CD4-positive, CD25-positive, alpha-beta regulatory T cell (primary cell): ENCODE measurements at regions not wholly inside any gene's neighbourhood (a gene's known extent, or its start where the extent isn't known, plus 50 kb on each side); places are given as distances from the start of the nearest gene placed in this dataset.

Source experiments
- ATAC-seq, 2 donors: fragments of 150-1000 bp; cut with Tn5 transposase; one replicate each; pipeline ENCODE4 v1.10.0; 2021; ENCODE audit warnings: low read depth in 2 of 2, moderate number of reproducible peaks in 2 of 2, moderate library complexity in 1 of 2
- DNase-seq, 3 donors: peaks; one replicate each; pipeline versions ENCODE4 v3.0.0 to v3.0.0-alpha.2; 2012 to 2022; ENCODE audit warnings: mixed read lengths in 1 of 3
- H3K27ac ChIP-seq: one replicate; pipeline ENCODE4 v1.7.0; 2013; ENCODE audit warnings: mild to moderate bottlenecking, low read length; ENCODE audit not compliant: insufficient read depth, poor library complexity, severe bottlenecking
- H3K27me3 ChIP-seq: one replicate; pipeline ENCODE4 v1.7.0; 2013; ENCODE audit warnings: low read length; ENCODE audit not compliant: control insufficient read depth, insufficient read depth
- H3K36me3 ChIP-seq: one replicate; pipeline ENCODE4 v1.7.0; 2013; ENCODE audit warnings: mild to moderate bottlenecking, low read length, moderate library complexity; ENCODE audit not compliant: control insufficient read depth, insufficient read depth
- H3K4me1 ChIP-seq: 2 replicates; pipeline ENCODE4 v1.7.0; 2013; ENCODE audit warnings: mild to moderate bottlenecking, low read length; ENCODE audit not compliant: insufficient read depth, control insufficient read depth, poor library complexity, severe bottlenecking
- H3K4me3 ChIP-seq: one replicate; pipeline ENCODE4 v1.7.0; 2013; ENCODE audit warnings: low read depth, mild to moderate bottlenecking, low read length, moderate library complexity
- H3K9me3 ChIP-seq, 2 experiments: 1 replicate in 1 of 2; 2 replicates in 1 of 2; pipeline ENCODE4 v1.7.0; 2013; ENCODE audit warnings: low read length in 2 of 2, mild to moderate bottlenecking in 1 of 2, moderate library complexity in 1 of 2; ENCODE audit not compliant: control insufficient read depth in 2 of 2
- H3K27ac Mint-ChIP-seq, 3 donors: one replicate each; pipeline ENCODE4 v1.8.0; 2020 to 2022; ENCODE audit warnings: mild to moderate bottlenecking in 3 of 3, mixed read lengths in 3 of 3, moderate library complexity in 2 of 3
- H3K27me3 Mint-ChIP-seq: one replicate; pipeline ENCODE4 v1.8.0; 2022; ENCODE audit warnings: mild to moderate bottlenecking, mixed read lengths
- H3K36me3 Mint-ChIP-seq: one replicate; pipeline ENCODE4 v1.8.0; 2020; ENCODE audit warnings: mixed read lengths
- H3K4me1 Mint-ChIP-seq, 4 donors: one replicate each; pipeline ENCODE4 v1.8.0; 2020 to 2022; ENCODE audit warnings: mixed read lengths in 4 of 4, mild to moderate bottlenecking in 1 of 4
- H3K4me3 Mint-ChIP-seq, 4 donors: one replicate each; pipeline ENCODE4 v1.8.0; 2020 to 2022; ENCODE audit warnings: mild to moderate bottlenecking in 4 of 4, mixed read lengths in 4 of 4, moderate library complexity in 3 of 4
- H3K9me3 Mint-ChIP-seq, 7 donors: one replicate each; pipeline ENCODE4 v1.8.0; 2020 to 2022; ENCODE audit warnings: mixed read lengths in 7 of 7, mild to moderate bottlenecking in 3 of 7, moderate library complexity in 2 of 7

- H3K4me1 Mint-ChIP-seq, result no peaks in the 10 kb centered on the region
- no peaks in the 10 kb centered on the region for H3K36me3 ChIP-seq
- no peak overlapping the region for H3K4me3 Mint-ChIP-seq
- DNase-seq (no peak), ATAC-seq (no peak)
- H3K9me3 Mint-ChIP-seq, result peaks cover 0 to 3% (median 0%) of the 10 kb centered on the region in 7 donors
- H3K4me3 ChIP-seq, result no peak overlapping the region
- no peaks in the 10 kb centered on the region for H3K4me1 ChIP-seq
- H3K27me3 Mint-ChIP-seq, result no peaks in the 10 kb centered on the region
- H3K36me3 Mint-ChIP-seq, result no peaks in the 10 kb centered on the region
- H3K9me3 ChIP-seq, result no peaks in the 10 kb centered on the region
- no peak overlapping the region for H3K27ac ChIP-seq
- no peak overlapping the region for H3K27ac Mint-ChIP-seq
- no peaks in the 10 kb centered on the region for H3K27me3 ChIP-seq
Observed at GRCh38 chr4:101669832-101670188, 120.7 kb upstream of the BANK1 start.

- Mint-ChIP-seq H3K4me1 (no peaks in the 10 kb centered on the region), H3K4me3 (no peak overlapping the region), H3K9me3 (peaks cover 0 to 4% (median 0%) of the 10 kb centered on the region in 7 donors), H3K36me3 (no peaks in the 10 kb centered on the region), H3K27me3 (no peaks in the 10 kb centered on the region), H3K27ac (no peak overlapping the region)
- no peaks in the 10 kb centered on the region for H3K27me3 ChIP-seq
- H3K36me3 ChIP-seq, result no peaks in the 10 kb centered on the region
- H3K4me1 ChIP-seq, result no peaks in the 10 kb centered on the region
- no peaks in the 10 kb centered on the region for H3K9me3 ChIP-seq
- ATAC-seq, result no peak
- no peak for DNase-seq
- no peak overlapping the region for H3K27ac ChIP-seq
- no peak overlapping the region for H3K4me3 ChIP-seq
Observed at GRCh38 chr4:101669138-101669831, 121.2 kb upstream of the BANK1 start.

GRCh38 chr4:101667348-101667747 is 123.2 kb upstream of the BANK1 start:
- Mint-ChIP-seq H3K27ac (no peak overlapping the region), H3K4me1 (no peaks in the 10 kb centered on the region), H3K27me3 (no peaks in the 10 kb centered on the region), H3K9me3 (peaks cover 0 to 4% (median 0%) of the 10 kb centered on the region in 7 donors), H3K36me3 (no peaks in the 10 kb centered on the region), H3K4me3 (no peak overlapping the region)
- H3K27me3 ChIP-seq, result no peaks in the 10 kb centered on the region
- DNase-seq (no peak), ATAC-seq (no peak)
- no peaks in the 10 kb centered on the region for H3K4me1 ChIP-seq
- no peaks in the 10 kb centered on the region for H3K36me3 ChIP-seq
- no peak overlapping the region for H3K27ac ChIP-seq
- no peak overlapping the region for H3K4me3 ChIP-seq
- no peaks in the 10 kb centered on the region for H3K9me3 ChIP-seq

GRCh38 chr4:101660607-101661006 is 129.9 kb upstream of the BANK1 start:
- Mint-ChIP-seq H3K36me3 (no peaks in the 10 kb centered on the region), H3K27me3 (no peaks in the 10 kb centered on the region), H3K4me1 (no peaks in the 10 kb centered on the region), H3K27ac (no peak overlapping the region), H3K9me3 (peaks cover 0 to 1% (median 0%) of the 10 kb centered on the region in 7 donors), H3K4me3 (no peak overlapping the region)
- DNase-seq (no peak), ATAC-seq (no peak)
- Histone ChIP-seq H3K4me3 (no peak overlapping the region), H3K27me3 (no peaks in the 10 kb centered on the region), H3K4me1 (no peaks in the 10 kb centered on the region), H3K27ac (no peak overlapping the region), H3K36me3 (no peaks in the 10 kb centered on the region), H3K9me3 (no peaks in the 10 kb centered on the region)

DNA sequence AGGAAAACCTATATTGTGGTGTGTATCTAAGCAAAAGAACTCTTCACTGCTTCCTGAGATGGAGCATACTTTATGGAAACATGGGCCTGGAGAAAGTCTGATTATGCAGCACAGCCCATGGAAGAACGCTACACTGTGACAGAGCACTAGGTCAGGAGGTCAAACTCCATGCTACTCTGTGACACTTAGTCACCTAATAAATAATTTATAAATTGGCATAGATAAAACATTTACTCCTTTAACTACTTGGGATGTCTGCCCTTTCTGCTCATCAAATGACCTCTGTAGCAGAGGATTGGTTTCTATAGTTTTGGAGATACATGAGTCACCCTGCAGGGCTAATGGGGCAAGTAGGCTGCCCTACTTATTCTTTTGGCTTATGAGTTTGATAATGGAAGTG is 134.7 kb upstream of the BANK1 start:
- H3K36me3 Mint-ChIP-seq, result no peaks in the 10 kb centered on the region
- DNase-seq, result no peak
- H3K27me3 ChIP-seq, result no peaks in the 10 kb centered on the region
- H3K36me3 ChIP-seq, result no peaks in the 10 kb centered on the region
- no peak overlapping the region for H3K27ac ChIP-seq
- no peaks in the 10 kb centered on the region for H3K4me1 Mint-ChIP-seq
- no peaks in the 10 kb centered on the region for H3K9me3 ChIP-seq
- no peak overlapping the region for H3K27ac Mint-ChIP-seq
- H3K4me1 ChIP-seq, result no peaks in the 10 kb centered on the region
- H3K4me3 ChIP-seq, result no peak overlapping the region
- H3K9me3 Mint-ChIP-seq, result no peaks in the 10 kb centered on the region
- H3K27me3 Mint-ChIP-seq, result no peaks in the 10 kb centered on the region
- H3K4me3 Mint-ChIP-seq, result no peak overlapping the region
- no peak for ATAC-seq

GRCh38 chr4:101655005-101655404 is 135.5 kb upstream of the BANK1 start:
- Mint-ChIP-seq H3K4me3 (no peak overlapping the region), H3K9me3 (no peaks in the 10 kb centered on the region), H3K27me3 (no peaks in the 10 kb centered on the region), H3K36me3 (no peaks in the 10 kb centered on the region), H3K27ac (no peak overlapping the region), H3K4me1 (no peaks in the 10 kb centered on the region)
- no peaks in the 10 kb centered on the region for H3K27me3 ChIP-seq
- no peak overlapping the region for H3K27ac ChIP-seq
- no peak overlapping the region for H3K4me3 ChIP-seq
- DNase-seq (no peak), ATAC-seq (no peak)
- H3K4me1 ChIP-seq, result no peaks in the 10 kb centered on the region
- no peaks in the 10 kb centered on the region for H3K9me3 ChIP-seq
- H3K36me3 ChIP-seq, result no peaks in the 10 kb centered on the region

GRCh38 chr4:101651778-101652177 is 138.8 kb upstream of the BANK1 start:
- no peak for DNase-seq
- no peaks in the 10 kb centered on the region for H3K36me3 ChIP-seq
- no peaks in the 10 kb centered on the region for H3K9me3 ChIP-seq
- ATAC-seq, result no peak
- Mint-ChIP-seq H3K36me3 (no peaks in the 10 kb centered on the region), H3K27me3 (no peaks in the 10 kb centered on the region), H3K4me3 (peak overlapping the region in 1 of 4 donors; percentile 83), H3K27ac (no peak overlapping the region), H3K4me1 (no peaks in the 10 kb centered on the region), H3K9me3 (no peaks in the 10 kb centered on the region)
- H3K27me3 ChIP-seq, result no peaks in the 10 kb centered on the region
- no peaks in the 10 kb centered on the region for H3K4me1 ChIP-seq
- no peak overlapping the region for H3K27ac ChIP-seq
- no peak overlapping the region for H3K4me3 ChIP-seq

DNA sequence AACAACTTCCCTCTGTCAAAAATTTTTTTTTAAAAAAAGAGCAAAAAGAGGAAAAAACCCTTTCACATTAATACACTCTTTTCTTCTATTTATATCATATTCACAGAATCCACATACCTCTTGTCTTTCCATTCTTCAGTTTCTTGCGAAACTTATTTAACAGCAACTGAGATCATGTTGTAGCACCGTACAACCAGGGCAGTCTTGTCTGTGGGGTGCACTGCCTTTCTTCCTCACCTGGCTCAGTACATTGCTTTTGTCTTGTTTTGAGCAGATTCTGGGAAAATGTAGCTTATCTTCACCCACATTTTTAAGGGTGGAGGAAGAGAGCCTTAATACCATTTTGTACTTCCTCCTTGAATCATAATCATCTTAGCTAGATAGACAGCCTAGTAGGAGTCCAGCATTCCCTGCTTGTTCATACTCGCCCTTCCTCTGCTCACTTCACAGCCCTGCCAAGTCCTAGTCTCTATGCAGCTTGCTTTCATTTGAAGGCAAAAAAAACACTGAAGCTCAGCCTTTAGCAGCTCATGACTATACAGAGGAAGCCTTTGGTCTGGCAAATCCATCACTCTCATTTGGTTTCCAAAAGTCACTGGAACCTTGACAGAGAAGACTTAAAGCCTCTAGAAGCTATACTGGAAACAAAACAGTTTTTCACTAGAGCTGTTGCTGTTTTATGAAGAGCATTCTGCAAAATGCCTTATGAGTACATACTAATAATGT is 140.6 kb upstream of the BANK1 start:
- peaks cover 2% of the 10 kb centered on the region for H3K27me3 ChIP-seq
- no peak for ATAC-seq
- H3K27ac Mint-ChIP-seq, result no peak overlapping the region

More for the DNA sequence above, 140.6 kb upstream of the BANK1 start:
- Histone ChIP-seq H3K36me3 (no peaks in the 10 kb centered on the region), H3K4me1 (no peaks in the 10 kb centered on the region), H3K27ac (no peak overlapping the region), H3K9me3 (no peaks in the 10 kb centered on the region), H3K4me3 (no peak overlapping the region)
- DNase-seq, result no peak
- H3K27me3 Mint-ChIP-seq, result no peaks in the 10 kb centered on the region
- H3K36me3 Mint-ChIP-seq, result no peaks in the 10 kb centered on the region
- H3K4me3 Mint-ChIP-seq, result no peak overlapping the region
- no peaks in the 10 kb centered on the region for H3K4me1 Mint-ChIP-seq
- H3K9me3 Mint-ChIP-seq, result peaks cover 0 to 2% (median 0%) of the 10 kb centered on the region in 7 donors
